Right atrium auricular region (tissue), 2 donors: ENCODE measurements at regions not wholly inside any gene's neighbourhood (a gene's known extent, or its start where the extent isn't known, plus 50 kb on each side); places are given as distances from the start of the nearest gene placed in this dataset.

Experiments
- DNase-seq: peaks from one replicate; pipeline ENCODE4 v3.0.0-alpha.2; 2019; ENCODE audit warnings: low spot score
- H3K27ac ChIP-seq, 2 donors: fragments of 200-600 bp; sonication (generic); 1 replicate in 1 of 2; 2 replicates in 1 of 2; pipeline ENCODE4 v1.5.1; 2016 to 2019
- H3K27me3 ChIP-seq, 2 donors: fragments of 200-600 bp; sonication (generic); one replicate each; pipeline versions ENCODE4 v1.5.1 to v1.6.0; 2017 to 2019
- H3K36me3 ChIP-seq: fragments of 200-600 bp; sonication (generic); one replicate; pipeline ENCODE4 v1.5.1; 2016
- H3K4me1 ChIP-seq, 2 donors: fragments of 200-600 bp; sonication (generic); one replicate each; pipeline versions ENCODE4 v1.5.1 to v1.6.0; 2017 to 2019
- H3K4me3 ChIP-seq, 2 donors: fragments of 200-600 bp; sonication (generic); 1 replicate in 1 of 2; 2 replicates in 1 of 2; pipeline ENCODE4 v1.5.1; 2017 to 2019; ENCODE audit warnings: mild to moderate bottlenecking in 1 of 2, moderate library complexity in 1 of 2
- H3K9me3 ChIP-seq, 2 donors: fragments of 200-600 bp; sonication (generic); one replicate each; pipeline ENCODE4 v1.5.1; 2019
- TF ChIP-seq, protein P1 (sequence below), 2 donors: fragments of 200-600 bp; sonication (generic); IDR thresholded peaks; one replicate each; pipeline ENCODE4 v1.5.1; 2019; ENCODE audit warnings: antibody characterized with exemption in 2 of 2

DNA sequence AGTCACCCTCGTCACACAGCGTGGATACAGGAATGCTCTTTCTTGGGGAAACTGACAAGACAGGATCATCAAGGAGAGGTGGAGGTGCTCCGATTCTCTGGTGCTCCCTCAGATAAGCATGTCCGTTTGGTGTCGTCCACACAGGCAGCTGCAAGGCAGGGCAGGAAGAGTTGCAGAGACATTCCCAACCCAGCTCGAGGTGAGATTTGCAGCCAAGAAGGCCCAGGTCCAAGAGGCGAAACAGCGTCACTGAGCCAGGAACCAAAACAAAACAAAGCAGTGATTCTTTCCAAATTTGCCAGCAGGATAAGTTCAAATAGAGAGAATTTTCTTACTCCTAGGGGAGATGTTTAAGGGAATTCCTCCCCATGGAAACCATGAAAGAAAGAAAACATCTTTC, 386.5 kb upstream of the PFKP start:
- no peak overlapping the region for H3K4me3 ChIP-seq
- no peaks in the 10 kb centered on the region for H3K27me3 ChIP-seq
- H3K4me1 ChIP-seq: no peaks in the 10 kb centered on the region
- H3K36me3 ChIP-seq: no peaks in the 10 kb centered on the region
- no peak overlapping the region for H3K27ac ChIP-seq
- TF ChIP-seq, protein P1, sequence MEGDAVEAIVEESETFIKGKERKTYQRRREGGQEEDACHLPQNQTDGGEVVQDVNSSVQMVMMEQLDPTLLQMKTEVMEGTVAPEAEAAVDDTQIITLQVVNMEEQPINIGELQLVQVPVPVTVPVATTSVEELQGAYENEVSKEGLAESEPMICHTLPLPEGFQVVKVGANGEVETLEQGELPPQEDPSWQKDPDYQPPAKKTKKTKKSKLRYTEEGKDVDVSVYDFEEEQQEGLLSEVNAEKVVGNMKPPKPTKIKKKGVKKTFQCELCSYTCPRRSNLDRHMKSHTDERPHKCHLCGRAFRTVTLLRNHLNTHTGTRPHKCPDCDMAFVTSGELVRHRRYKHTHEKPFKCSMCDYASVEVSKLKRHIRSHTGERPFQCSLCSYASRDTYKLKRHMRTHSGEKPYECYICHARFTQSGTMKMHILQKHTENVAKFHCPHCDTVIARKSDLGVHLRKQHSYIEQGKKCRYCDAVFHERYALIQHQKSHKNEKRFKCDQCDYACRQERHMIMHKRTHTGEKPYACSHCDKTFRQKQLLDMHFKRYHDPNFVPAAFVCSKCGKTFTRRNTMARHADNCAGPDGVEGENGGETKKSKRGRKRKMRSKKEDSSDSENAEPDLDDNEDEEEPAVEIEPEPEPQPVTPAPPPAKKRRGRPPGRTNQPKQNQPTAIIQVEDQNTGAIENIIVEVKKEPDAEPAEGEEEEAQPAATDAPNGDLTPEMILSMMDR (IDR thresholded peaks at IDR 0.05): no peak
- no peak for DNase-seq
- H3K9me3 ChIP-seq: no peaks in the 10 kb centered on the region

DNA sequence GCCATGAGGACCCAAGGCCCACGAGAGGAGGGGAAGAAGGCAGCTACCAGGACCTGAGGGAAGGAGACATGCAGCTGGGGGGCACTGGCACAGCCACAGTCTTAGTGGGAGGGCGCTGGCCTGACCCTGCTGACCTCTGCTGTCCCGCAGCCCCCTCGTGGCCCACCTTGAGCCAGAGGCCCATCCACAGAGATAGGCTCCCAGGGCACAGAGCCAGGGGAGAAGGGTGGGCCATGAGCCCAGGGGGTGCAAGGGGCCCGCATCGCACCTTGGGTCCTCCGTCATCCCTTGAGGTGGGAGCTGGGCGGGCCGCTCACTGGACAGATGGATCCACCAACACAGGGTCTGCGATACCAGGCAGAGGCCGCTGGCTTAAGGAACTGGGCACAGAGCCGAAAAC, 387.7 kb upstream of the PFKP start:
- no peak overlapping the region for H3K4me3 ChIP-seq
- H3K4me1 ChIP-seq: no peaks in the 10 kb centered on the region
- DNase-seq: no peak
- TF ChIP-seq, protein P1 (IDR thresholded peaks at IDR 0.05): no peak
- no peak overlapping the region for H3K27ac ChIP-seq
- no peaks in the 10 kb centered on the region for H3K9me3 ChIP-seq
- no peaks in the 10 kb centered on the region for H3K27me3 ChIP-seq
- H3K36me3 ChIP-seq: no peaks in the 10 kb centered on the region

DNA sequence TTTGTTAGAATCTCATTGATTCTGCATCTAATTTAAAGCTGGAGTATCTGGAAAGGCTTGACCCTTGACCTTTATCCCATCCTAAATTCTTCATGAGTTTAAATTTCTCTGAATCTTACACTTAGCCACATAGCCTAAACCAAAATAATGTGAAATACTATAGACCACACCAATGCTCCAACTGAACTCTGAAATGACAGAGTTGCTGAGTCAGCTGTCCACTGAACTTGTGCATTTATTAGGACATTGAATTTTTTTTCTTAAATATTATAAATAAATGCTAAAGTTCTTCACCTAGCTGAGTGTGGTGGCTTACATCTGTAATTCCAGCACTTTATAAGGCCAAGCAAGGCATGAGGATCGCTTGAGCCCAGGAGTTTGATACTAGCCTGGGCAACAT, 390.9 kb upstream of the PFKP start:
- Histone ChIP-seq H3K9me3 (no peaks in the 10 kb centered on the region), H3K27me3 (no peaks in the 10 kb centered on the region), H3K36me3 (no peaks in the 10 kb centered on the region), H3K4me3 (no peak overlapping the region), H3K27ac (no peak overlapping the region), H3K4me1 (no peaks in the 10 kb centered on the region)
- no peak for DNase-seq
- TF ChIP-seq, protein P1 (IDR thresholded peaks at IDR 0.05): no peak

DNA sequence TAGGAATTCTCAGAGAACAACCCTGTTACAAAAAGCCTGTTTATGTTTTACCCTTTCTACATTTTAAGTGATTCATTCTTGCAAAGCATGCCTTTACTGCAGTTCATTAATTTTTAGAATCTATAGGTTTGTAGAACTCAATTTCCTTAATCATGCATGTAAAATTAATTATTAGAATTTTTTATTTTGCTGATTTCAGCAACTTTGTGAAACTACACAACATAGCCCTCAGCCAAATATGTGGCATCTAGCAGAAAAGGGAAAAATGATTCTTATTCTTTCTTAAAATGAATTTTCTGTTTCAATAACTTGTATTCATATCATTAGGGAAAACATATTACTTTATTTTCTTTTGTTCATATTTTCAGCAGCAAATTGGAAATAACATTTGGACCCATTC, 392.9 kb upstream of the PFKP start:
- no peak for DNase-seq
- Histone ChIP-seq H3K4me1 (no peaks in the 10 kb centered on the region), H3K36me3 (no peaks in the 10 kb centered on the region), H3K9me3 (no peaks in the 10 kb centered on the region), H3K27me3 (no peaks in the 10 kb centered on the region), H3K27ac (no peak overlapping the region), H3K4me3 (no peak overlapping the region)
- TF ChIP-seq, protein P1 (IDR thresholded peaks at IDR 0.05): no peak

DNA sequence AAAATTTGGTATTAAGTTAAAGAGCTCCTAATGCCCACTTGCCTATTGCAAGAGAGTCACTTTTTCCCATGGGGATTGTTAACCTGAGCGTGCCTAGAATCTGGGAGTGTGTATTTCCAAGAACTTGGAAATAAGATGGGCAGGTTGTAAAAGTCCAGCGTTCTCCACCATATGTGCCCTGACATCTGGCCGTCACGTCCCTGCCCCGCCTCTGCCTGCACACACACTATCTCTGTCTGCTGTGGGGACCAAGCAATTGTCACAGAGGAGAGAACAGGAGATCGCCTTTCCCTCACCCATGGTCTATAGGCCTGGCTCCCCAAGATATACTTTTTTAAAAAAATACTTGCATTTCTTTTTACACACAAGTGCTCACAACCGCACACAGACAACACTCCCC, 396.5 kb upstream of the PFKP start:
- peaks cover 0 to 3% of the 10 kb centered on the region in 2 donors for H3K9me3 ChIP-seq
- H3K27ac ChIP-seq: no peak overlapping the region
- TF ChIP-seq, protein P1 (IDR thresholded peaks at IDR 0.05): no peak
- no peaks in the 10 kb centered on the region for H3K36me3 ChIP-seq
- H3K4me3 ChIP-seq: no peak overlapping the region
- H3K4me1 ChIP-seq: no peaks in the 10 kb centered on the region
- no peaks in the 10 kb centered on the region for H3K27me3 ChIP-seq
- no peak for DNase-seq

DNA sequence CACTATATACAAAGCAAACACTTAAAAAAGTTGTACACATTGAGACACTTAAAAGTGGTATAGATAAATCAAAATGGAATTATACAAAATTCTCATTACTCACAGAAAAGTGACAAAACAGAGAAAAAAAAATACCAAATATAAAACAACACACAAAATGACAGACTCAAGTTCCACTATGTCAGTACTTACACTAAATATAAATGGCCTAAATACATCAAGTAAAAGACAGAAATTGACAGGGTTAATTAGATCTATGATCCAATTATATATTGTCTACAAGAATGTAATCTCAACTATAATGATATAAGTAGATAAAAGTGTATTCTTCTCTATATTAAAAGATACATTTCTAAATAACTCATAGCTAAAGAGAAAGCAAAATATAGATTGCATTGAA, 401.6 kb upstream of the PFKP start:
- TF ChIP-seq, protein P1 (IDR thresholded peaks at IDR 0.05): no peak
- H3K4me1 ChIP-seq: no peaks in the 10 kb centered on the region
- H3K27ac ChIP-seq: no peak overlapping the region
- H3K4me3 ChIP-seq: no peak overlapping the region
- no peaks in the 10 kb centered on the region for H3K27me3 ChIP-seq
- DNase-seq: no peak
- H3K36me3 ChIP-seq: no peaks in the 10 kb centered on the region
- H3K9me3 ChIP-seq: peaks cover 0 to 6% of the 10 kb centered on the region in 2 donors
